ENCODE measurements at regions not wholly inside any gene's neighbourhood (a gene's known extent, or its start where the extent isn't known, plus 50 kb on each side); places are given as distances from the start of the nearest gene placed in this dataset.

DNA sequence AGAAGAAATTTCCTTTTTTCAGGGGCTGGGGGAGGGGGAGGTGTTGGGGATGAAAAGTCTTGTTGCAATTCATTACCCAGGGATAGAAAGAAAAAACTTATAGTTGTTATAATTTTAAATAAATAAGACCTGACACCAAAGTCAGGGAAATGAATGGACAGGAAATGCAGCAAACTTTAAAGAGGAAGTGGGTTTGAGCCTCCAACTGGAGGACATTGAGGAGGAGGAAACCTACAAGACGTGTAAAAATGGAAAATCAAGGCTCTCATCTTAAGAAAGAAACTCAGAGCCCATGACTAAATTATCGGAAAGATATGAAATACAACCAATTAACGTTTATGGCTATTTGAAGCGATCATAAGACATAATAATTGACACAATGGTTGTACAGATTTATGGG, 54.4 kb downstream of the NIBAN1 start:
- H3K27ac Mint-ChIP-seq = no peak overlapping the region
- no peak for ATAC-seq
- H3K36me3 Mint-ChIP-seq = no peaks in the 10 kb centered on the region
- DNase-seq (ENCODE audit: low spot score in 2 of 2) = no peak
- H3K9me3 Mint-ChIP-seq = no peaks in the 10 kb centered on the region

DNA sequence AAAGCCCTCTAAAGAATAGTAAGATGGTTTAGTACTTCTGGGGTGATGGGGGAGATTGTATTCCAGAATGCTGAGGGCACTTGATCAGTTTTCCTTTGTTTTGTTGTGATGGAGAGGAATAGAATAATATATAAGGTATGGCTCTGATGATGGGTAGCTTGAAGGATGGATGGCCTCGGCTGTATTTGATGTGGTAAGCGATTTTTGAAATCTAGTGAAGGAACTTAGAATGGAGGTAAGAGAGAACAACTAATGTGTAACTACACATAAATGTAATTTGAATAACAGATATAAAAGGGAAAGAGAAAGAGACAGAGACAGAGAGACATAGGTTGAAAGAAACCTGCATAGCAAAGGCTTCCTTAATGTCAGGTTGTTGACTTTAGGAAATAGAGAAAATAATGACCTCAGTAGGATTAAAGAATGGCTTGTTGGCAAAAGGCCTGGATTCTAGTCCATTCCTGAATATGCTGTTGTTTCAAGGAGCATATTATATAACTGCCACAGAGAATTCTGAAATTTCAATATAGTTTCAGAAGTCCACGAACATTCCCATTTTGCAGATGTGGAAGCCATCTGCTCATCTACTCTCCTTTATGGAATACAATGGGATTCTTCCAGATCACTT, 58.7 kb downstream of the NIBAN1 start:
- DNase-seq (ENCODE audit: low spot score in 2 of 2) = no peak
- H3K9me3 Mint-ChIP-seq = no peaks in the 10 kb centered on the region
- H3K36me3 Mint-ChIP-seq = no peaks in the 10 kb centered on the region
- H3K27ac Mint-ChIP-seq = no peak overlapping the region
- no peak for ATAC-seq

DNA sequence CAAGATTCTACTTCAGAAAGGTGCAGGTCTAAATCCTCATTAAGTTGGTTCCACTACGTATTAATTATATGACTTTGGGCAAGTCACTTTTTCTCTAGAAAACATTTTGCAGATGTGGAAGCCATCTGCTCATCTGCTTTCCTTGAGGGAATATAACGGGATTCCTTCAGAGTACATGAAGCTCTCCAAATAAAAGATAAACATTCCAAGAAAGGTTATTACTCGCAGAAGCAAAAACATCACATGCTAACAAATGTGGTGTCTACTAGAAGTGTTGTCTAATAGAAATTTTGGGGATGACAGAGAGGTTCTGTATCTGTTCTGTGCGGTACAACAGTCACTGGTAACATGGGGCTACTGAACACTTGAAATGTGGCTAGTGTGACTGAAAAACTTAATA, 60.2 kb downstream of the NIBAN1 start:
- H3K9me3 Mint-ChIP-seq = no peaks in the 10 kb centered on the region
- H3K27ac Mint-ChIP-seq = no peak overlapping the region
- ATAC-seq (no peak), DNase-seq (ENCODE audit: low spot score in 2 of 2) (no peak)
- no peaks in the 10 kb centered on the region for H3K36me3 Mint-ChIP-seq

DNA sequence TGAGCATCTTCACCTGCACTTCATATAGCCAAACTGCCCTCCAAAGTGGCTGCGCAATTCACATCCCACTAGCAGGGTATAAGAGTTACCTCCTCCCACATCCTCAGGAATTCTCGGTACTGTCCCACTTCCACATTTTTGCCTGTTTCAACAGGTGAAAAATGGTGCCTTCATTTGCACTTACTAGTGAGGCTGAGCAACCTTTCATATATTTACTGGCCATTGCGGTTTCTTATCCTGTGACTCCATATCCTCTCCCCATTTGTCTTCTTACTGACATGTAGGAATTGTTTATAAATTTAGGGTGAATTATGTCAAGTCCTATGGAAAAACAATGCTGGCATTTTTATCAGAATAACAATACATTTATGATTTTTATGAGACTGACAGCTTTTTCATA, 61.9 kb downstream of the NIBAN1 start:
- Mint-ChIP-seq H3K36me3 (no peaks in the 10 kb centered on the region), H3K9me3 (no peaks in the 10 kb centered on the region), H3K27ac (no peak overlapping the region)
- ATAC-seq (no peak), DNase-seq (ENCODE audit: low spot score in 2 of 2) (no peak)

DNA sequence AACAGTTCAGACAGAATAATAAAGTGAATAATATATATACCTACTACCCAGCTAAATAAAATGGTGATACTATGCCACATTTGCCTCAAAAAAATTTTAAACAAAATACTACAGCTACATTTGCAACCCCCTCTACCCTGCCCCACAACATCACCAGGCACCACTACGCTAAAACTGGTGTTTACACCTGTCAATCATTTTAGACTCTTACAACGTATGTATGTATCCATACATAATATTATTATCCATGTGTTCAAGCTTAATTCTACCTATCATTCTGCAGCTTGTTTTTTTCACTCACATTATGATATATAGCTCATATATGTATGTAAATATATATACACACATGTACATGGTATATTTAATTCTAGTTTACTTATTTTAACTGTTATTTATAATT, 62.5 kb downstream of the NIBAN1 start:
- DNase-seq (ENCODE audit: low spot score in 2 of 2) (no peak), ATAC-seq (no peak)
- Mint-ChIP-seq H3K36me3 (no peaks in the 10 kb centered on the region), H3K9me3 (no peaks in the 10 kb centered on the region), H3K27ac (no peak overlapping the region)

DNA sequence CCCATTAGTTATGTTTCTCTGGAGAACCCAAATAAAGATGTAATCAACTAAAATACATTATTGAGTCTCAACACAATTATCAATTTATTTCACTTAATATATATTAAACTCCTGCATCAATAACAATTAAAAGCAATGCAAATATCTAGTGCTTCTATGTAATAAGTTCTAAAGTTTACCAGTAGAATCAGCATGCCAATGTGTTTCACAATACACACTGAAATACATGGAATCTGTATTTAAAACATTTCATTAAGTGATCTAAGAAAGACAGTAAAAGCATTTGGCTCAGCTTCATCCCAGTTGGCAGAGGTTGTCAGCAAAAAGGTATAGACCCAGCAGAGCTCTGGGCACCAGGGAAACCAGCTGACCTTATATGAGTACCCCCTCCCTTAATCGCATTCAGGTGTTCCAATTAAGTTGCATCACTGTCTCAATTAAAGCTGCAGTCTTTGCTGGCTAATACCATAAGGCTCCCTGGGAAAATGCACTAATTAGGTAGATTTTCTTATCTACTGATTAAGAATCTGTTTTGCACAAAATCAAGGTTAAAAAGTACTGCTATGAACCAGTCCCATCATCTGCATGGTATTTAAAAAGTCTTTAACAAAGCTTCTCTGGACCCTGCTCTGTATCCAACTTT, 63.1 kb downstream of the NIBAN1 start:
- Mint-ChIP-seq H3K9me3 (no peaks in the 10 kb centered on the region), H3K36me3 (no peaks in the 10 kb centered on the region), H3K27ac (no peak overlapping the region)
- ATAC-seq (no peak), DNase-seq (ENCODE audit: low spot score in 2 of 2) (no peak)

DNA sequence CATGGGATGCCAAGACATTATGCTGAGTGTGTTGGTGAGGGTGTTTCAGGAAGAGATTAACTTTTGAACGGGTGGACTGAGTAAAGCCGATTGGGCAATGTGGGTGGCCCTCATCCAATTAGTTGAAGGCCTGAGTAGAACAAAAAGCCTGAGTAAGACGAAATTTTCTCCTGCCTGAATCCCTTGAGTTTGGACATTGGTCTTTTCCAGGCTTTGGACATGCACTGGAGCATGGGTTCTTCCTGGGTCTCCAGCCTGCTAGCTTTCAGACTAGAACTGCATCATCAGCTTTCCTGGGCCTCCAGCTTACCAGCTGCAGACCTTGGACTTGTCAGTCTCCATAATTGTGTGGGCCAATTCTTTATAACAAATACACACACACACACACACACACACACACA, 63.6 kb downstream of the NIBAN1 start:
- H3K9me3 Mint-ChIP-seq = no peaks in the 10 kb centered on the region
- H3K27ac Mint-ChIP-seq = no peak overlapping the region
- ATAC-seq (no peak), DNase-seq (ENCODE audit: low spot score in 2 of 2) (no peak)
- H3K36me3 Mint-ChIP-seq = no peaks in the 10 kb centered on the region

DNA sequence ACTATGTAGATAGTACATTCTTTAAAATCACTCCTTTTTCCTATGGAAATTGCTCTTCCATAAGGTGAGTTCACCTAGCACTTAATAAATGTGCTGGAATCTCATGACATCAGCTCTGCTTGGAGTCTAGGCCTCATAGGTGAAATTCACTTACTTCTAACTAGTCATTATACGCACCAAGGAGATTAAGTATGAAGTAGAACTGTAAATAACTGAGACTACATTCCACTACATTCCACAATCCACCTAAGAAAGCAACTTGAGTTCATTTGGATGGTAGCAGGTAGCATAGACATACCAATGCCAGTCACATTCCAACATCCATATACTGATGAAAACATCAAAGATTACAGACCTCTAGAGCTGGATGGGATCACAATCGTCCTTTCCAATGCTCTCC, 64.3 kb downstream of the NIBAN1 start:
- H3K9me3 Mint-ChIP-seq = no peaks in the 10 kb centered on the region
- no peak overlapping the region for H3K27ac Mint-ChIP-seq
- no peak for DNase-seq (ENCODE audit: low spot score in 2 of 2)
- H3K36me3 Mint-ChIP-seq = peaks cover 0 to 2% of the 10 kb centered on the region in 2 donors
- no peak for ATAC-seq

DNA sequence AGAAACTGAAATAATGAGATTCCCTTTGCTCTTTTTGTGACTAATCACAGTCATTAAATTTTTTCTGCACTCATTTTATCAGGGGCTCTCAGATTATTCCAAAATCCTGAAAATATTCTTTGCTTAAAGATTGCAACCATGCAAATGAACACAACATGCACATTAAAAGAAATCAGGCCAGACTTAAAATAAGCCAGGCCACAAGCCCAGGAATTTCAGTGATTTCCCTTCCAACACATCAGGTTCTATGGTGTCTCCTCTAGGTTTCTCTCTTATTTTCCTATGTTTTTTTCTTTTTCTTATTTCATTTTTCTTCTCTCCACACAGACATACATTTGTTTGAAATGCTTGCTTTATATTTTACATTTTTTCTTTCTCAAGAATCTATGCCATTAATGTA, 65.3 kb downstream of the NIBAN1 start:
- DNase-seq (ENCODE audit: low spot score in 2 of 2) (no peak), ATAC-seq (no peak)
- Mint-ChIP-seq H3K9me3 (no peaks in the 10 kb centered on the region), H3K27ac (no peak overlapping the region), H3K36me3 (peaks cover 0 to 11% of the 10 kb centered on the region in 2 donors)

DNA sequence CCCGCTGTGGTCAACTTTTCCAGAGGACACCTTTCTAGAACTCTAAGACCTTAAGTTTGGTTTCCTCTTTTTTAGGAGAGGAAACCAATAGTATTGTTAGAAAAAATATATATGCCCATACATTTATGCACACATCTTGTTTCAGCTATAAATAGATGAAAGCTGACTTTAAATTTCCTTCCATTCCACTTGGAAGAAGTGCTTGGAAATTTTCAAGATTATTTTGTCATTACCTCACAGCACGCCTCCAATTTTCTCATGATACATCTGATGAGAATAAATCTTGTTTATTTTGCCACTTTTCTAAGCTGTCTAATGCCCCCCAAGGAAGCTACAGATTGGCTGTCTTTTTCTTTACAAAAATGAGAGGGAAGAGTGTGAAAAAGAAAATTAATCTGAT, 65.8 kb downstream of the NIBAN1 start:
- Mint-ChIP-seq H3K27ac (no peak overlapping the region), H3K36me3 (peaks cover 0 to 11% of the 10 kb centered on the region in 2 donors), H3K9me3 (no peaks in the 10 kb centered on the region)
- no peak for ATAC-seq
- no peak for DNase-seq (ENCODE audit: low spot score in 2 of 2)

DNA sequence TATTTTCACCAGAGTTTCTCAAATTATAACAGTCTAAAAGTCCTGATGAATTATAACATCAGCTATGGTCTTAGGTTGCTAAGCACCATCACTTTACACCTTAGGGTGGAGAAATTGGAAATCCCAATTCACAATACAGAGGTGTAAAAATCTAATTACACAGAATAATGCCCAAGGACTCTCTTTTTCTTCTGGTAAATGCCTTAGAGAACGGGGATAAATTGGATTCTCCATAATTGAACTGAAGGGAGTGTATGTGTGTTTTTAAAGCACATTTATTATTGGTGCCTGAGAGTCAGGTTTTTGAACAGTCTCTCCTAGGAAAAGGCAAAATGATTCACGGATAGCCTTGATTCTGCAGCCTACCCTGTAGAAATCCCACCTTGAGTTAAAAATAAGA, 66.8 kb downstream of the NIBAN1 start:
- no peak overlapping the region for H3K27ac Mint-ChIP-seq
- H3K36me3 Mint-ChIP-seq = peaks cover 0 to 11% of the 10 kb centered on the region in 2 donors
- no peaks in the 10 kb centered on the region for H3K9me3 Mint-ChIP-seq
- ATAC-seq (no peak), DNase-seq (ENCODE audit: low spot score in 2 of 2) (no peak)

DNA sequence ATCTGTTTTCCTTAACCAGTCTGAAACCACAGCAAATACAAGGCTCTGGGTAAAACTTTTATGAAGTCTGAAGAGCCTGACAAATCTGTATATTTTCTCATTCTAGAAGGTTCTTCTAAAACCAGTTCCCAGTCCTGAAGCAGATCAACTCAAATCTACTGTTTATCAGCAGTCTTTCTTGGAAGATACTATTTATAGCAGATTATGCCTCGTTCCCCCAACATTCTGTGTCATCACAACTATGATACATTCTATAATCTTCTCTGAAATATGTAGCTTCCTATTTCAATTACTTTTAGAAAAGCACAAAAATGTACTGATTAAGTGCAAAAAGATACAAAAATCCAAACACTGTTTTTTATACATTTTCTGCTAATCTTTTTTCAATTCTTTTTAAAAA, 67.5 kb downstream of the NIBAN1 start:
- no peak overlapping the region for H3K27ac Mint-ChIP-seq
- no peak for DNase-seq (ENCODE audit: low spot score in 2 of 2)

DNA sequence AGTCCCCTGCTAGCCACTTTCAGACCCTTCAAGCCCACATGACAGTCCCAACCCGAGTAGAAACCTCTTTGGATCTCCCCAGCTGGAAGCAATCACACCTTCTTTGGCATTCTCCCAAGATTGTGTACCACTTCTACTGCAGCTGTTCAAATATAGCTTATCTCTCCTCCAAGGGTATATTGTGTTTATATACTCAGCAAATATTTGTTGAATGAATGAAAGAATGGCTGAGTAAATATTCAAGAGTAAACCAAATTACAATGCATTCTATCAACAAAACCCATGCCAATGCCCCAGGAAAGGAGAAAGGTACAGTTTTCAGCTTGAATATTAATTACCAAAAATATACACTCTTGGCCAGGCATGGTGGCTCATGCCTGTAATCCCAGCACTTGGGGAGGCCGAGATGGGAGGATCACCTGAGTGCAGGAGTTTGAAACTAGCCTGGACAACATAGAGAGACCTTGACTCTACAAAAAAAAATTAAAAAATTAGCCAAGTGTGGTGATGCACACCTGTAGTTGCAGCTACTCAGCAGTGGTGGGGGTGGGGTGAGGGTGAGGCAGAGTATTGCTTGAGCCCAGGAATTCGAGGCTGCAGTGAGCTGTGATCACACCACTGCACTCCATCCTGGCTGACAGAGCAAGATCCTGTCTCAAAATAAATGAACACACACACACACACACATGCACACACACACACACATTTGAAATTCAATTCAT, 68.5 kb downstream of the NIBAN1 start:
- H3K9me3 Mint-ChIP-seq = no peaks in the 10 kb centered on the region
- no peak for ATAC-seq
- peak overlapping the region; percentile 17 to 79 for H3K27ac Mint-ChIP-seq
- DNase-seq (ENCODE audit: low spot score in 2 of 2) = no peak
- peaks cover 0 to 11% of the 10 kb centered on the region in 2 donors for H3K36me3 Mint-ChIP-seq

More for the DNA sequence above, 67.5 kb downstream of the NIBAN1 start:
- peaks cover 0 to 11% of the 10 kb centered on the region in 2 donors for H3K36me3 Mint-ChIP-seq
- no peak for ATAC-seq
- H3K9me3 Mint-ChIP-seq = no peaks in the 10 kb centered on the region

DNA sequence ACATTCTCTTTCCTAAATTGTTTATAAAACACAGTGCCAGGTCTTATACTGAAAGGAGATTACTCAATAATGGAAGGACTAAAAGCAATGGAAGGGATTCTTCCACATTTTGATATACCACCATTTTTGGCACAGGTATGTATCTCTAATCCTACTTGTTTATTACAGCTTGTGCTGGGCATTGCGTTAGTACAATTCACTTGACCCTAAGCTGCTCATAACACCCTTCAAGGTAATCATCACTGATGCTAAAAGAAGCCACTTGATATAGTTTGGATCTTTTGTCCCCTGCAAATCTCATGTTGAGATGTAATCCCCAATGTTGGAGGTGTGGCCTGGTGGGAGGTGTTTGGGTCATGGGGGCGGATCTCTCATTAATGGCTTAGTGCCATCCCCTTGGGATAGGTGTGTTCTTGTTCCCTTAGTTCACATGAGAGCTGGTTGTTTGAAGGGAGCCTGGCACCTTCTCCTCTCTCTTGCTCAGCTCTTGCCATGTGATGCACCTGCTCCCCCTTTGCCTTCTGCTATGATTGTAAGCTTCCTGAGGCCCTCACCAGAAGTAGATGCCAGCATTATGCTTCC, 71.1 kb downstream of the NIBAN1 start:
- no peak overlapping the region for H3K27ac Mint-ChIP-seq
- peaks cover 0 to 13% of the 10 kb centered on the region in 2 donors for H3K36me3 Mint-ChIP-seq
- no peaks in the 10 kb centered on the region for H3K9me3 Mint-ChIP-seq
- no peak for ATAC-seq
- DNase-seq (ENCODE audit: low spot score in 2 of 2) = no peak

DNA sequence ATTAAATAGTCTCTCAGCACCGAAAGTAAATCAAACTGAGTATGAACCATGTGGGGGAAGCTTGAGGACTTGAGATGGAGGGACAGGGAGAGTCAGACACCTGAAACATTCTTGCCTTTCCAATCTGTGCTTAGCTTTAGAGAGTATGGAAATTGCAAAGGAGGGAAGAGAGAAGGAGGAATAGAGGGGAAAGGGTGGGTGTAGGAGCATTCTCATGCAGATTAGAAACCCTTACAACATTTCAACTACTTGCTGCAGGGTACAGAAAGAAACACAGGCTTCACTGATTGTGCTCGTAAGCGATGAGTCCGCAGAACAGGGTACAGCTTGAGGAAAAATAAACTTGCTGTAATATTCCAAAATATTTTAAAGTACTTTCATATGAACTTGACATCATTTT, 73.8 kb downstream of the NIBAN1 start:
- Mint-ChIP-seq H3K27ac (no peak overlapping the region), H3K9me3 (peaks cover 0 to 8% of the 10 kb centered on the region in 2 donors), H3K36me3 (peaks cover 0 to 27% of the 10 kb centered on the region in 2 donors)
- ATAC-seq = no peak
- DNase-seq (ENCODE audit: low spot score in 2 of 2) = no peak

DNA sequence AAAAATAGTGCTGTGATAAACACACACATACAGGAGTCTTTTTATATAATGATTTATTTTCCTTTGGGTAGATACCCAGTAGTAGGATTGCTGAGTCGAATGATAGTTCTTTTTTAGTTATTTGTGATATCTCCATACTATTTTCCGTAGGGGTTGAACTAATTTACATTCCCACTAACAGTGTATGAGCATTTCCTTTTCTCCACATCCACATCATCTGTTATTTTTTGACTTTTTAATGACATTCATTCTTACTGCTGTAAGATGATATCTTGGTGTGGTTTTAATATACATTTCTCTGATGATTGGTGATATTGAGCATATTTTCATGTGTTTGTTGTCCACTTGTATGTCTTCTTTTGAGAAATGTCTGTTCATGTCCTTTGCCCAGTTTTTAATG, 78.3 kb downstream of the NIBAN1 start:
- ATAC-seq = no peak
- Mint-ChIP-seq H3K9me3 (peaks cover 0 to 14% of the 10 kb centered on the region in 2 donors), H3K36me3 (peaks cover 0 to 34% of the 10 kb centered on the region in 2 donors), H3K27ac (no peak overlapping the region)
- no peak for DNase-seq (ENCODE audit: low spot score in 2 of 2)

DNA sequence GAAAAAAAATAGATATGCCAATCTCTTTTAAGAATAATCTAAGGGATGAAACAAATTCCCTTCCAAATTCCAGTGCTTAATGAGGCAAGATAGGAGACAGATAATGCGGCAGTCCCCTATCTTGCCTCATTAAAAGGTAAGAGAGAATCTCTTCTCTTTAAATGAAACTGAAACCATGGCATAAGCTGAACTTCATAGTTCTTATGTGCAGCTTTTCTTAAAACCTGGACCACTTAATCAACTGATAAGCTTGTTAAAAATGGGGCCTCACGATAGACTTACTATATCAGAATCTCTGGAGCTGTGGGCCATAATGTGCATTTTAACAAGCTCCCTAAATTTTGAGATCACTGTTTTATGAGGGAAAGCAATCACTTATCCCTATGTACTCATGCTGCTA, 79.2 kb downstream of the NIBAN1 start:
- Mint-ChIP-seq H3K27ac (no peak overlapping the region), H3K9me3 (peaks cover 0 to 14% of the 10 kb centered on the region in 2 donors), H3K36me3 (peaks cover 0 to 34% of the 10 kb centered on the region in 2 donors)
- no peak for DNase-seq (ENCODE audit: low spot score in 2 of 2)
- no peak for ATAC-seq
